ENCODE measurements at regions not wholly inside any gene's neighbourhood (a gene's known extent, or its start where the extent isn't known, plus 50 kb on each side); places are given as distances from the start of the nearest gene placed in this dataset.
"Not testable (repeated sequence)": the region's sequence is repeated elsewhere in the genome, so short reads cannot be mapped to it uniquely, and the experiment has no call there.

GRCh38 chr21:20283836-20284235 is 714.4 kb upstream of the NCAM2 start:
- Mint-ChIP-seq H3K27ac (no peak overlapping the region), H3K4me1 (ENCODE audit: unreplicated experiment) (no peaks in the 10 kb centered on the region), H3K27me3 (no peaks in the 10 kb centered on the region), H3K9me3 (peaks cover 4% of the 10 kb centered on the region), H3K36me3 (peaks cover 3% of the 10 kb centered on the region), H3K4me3 (no peak overlapping the region)
- DNase-seq (ENCODE audit: extremely low spot score, unreplicated experiment) = no peak
- no peak for TF ChIP-seq CTCF (conservative IDR thresholded peaks at IDR 0.05)

- Mint-ChIP-seq H3K27me3 (no peaks in the 10 kb centered on the region), H3K9me3 (no peaks in the 10 kb centered on the region)
Measured at GRCh38 chr21:20292280-20292679, 705.9 kb upstream of the NCAM2 start.

GRCh38 chr21:20292854-20293253 is 705.4 kb upstream of the NCAM2 start:
- not testable (repeated sequence) for H3K27me3 Mint-ChIP-seq; DNase-seq (ENCODE audit: extremely low spot score, unreplicated experiment); H3K9me3 Mint-ChIP-seq; H3K27ac Mint-ChIP-seq; H3K4me3 Mint-ChIP-seq; H3K4me1 Mint-ChIP-seq (ENCODE audit: unreplicated experiment); H3K36me3 Mint-ChIP-seq

More at GRCh38 chr21:20292280-20292679, 705.9 kb upstream of the NCAM2 start:
- TF ChIP-seq CTCF (conservative IDR thresholded peaks at IDR 0.05) = no peak
- Mint-ChIP-seq H3K4me1 (ENCODE audit: unreplicated experiment) (no peaks in the 10 kb centered on the region), H3K27ac (no peak overlapping the region), H3K4me3 (no peak overlapping the region), H3K36me3 (no peaks in the 10 kb centered on the region)
- DNase-seq (ENCODE audit: extremely low spot score, unreplicated experiment) = no peak

GRCh38 chr21:20301395-20301794 is 696.8 kb upstream of the NCAM2 start:
- H3K27me3 Mint-ChIP-seq = no peaks in the 10 kb centered on the region
- DNase-seq (ENCODE audit: extremely low spot score, unreplicated experiment) = no peak
- no peaks in the 10 kb centered on the region for H3K9me3 Mint-ChIP-seq
- H3K27ac Mint-ChIP-seq = no peak overlapping the region
- no peaks in the 10 kb centered on the region for H3K4me1 Mint-ChIP-seq (ENCODE audit: unreplicated experiment)
- TF ChIP-seq CTCF (conservative IDR thresholded peaks at IDR 0.05) = no peak
- no peaks in the 10 kb centered on the region for H3K36me3 Mint-ChIP-seq
- no peak overlapping the region for H3K4me3 Mint-ChIP-seq

- TF ChIP-seq CTCF (conservative IDR thresholded peaks at IDR 0.05) = no peak
Measured at GRCh38 chr21:20302084-20302483, 696.1 kb upstream of the NCAM2 start.

GRCh38 chr21:20306836-20307235 is 691.4 kb upstream of the NCAM2 start:
- H3K27ac Mint-ChIP-seq = no peak overlapping the region
- no peak overlapping the region for H3K4me3 Mint-ChIP-seq
- no peaks in the 10 kb centered on the region for H3K36me3 Mint-ChIP-seq
- no peaks in the 10 kb centered on the region for H3K27me3 Mint-ChIP-seq
- TF ChIP-seq CTCF (conservative IDR thresholded peaks at IDR 0.05) = no peak
- H3K9me3 Mint-ChIP-seq = no peaks in the 10 kb centered on the region
- DNase-seq (ENCODE audit: extremely low spot score, unreplicated experiment) = no peak
- no peaks in the 10 kb centered on the region for H3K4me1 Mint-ChIP-seq (ENCODE audit: unreplicated experiment)

More at GRCh38 chr21:20302084-20302483, 696.1 kb upstream of the NCAM2 start:
- Mint-ChIP-seq H3K27me3 (no peaks in the 10 kb centered on the region), H3K36me3 (no peaks in the 10 kb centered on the region), H3K4me3 (no peak overlapping the region), H3K4me1 (ENCODE audit: unreplicated experiment) (no peaks in the 10 kb centered on the region), H3K27ac (no peak overlapping the region), H3K9me3 (no peaks in the 10 kb centered on the region)
- DNase-seq (ENCODE audit: extremely low spot score, unreplicated experiment) = no peak
